ENCODE measurements at regions not wholly inside any gene's neighbourhood (a gene's known extent, or its start where the extent isn't known, plus 50 kb on each side); places are given as distances from the start of the nearest gene placed in this dataset.

DNA sequence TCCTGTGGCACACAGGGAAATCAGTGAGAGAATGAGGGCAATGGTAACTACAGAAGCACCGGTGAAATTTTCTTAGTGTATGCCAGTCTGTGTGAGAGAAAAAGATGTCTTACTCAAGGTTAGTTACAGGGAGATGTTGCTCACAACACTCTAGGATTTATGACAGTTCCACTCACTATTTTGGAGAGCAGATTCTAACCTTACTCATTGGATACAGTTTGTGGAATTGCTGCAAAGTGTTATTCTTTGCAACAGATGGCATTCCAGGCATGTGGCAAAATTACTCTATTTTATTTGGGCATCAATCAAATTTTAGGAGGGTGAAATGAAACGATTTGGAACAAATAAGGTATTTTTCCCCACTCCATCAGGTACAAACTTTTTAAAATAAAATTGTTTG is 449.1 kb downstream of the PIK3C3 start:
- CTCF ChIA-PET = no interaction called here
- intact Hi-C loops (cut with micrococcal nuclease) = no loop called here
- peaks cover 8% of the 10 kb centered on the region for H3K9me3 Mint-ChIP-seq
- H3K27me3 Mint-ChIP-seq (ENCODE audit: low read depth) = no peaks in the 10 kb centered on the region
- H3K4me3 Mint-ChIP-seq = no peak overlapping the region
- no peak for DNase-seq
- no peaks in the 10 kb centered on the region for H3K4me1 Mint-ChIP-seq (ENCODE audit: low read depth)
- no peak overlapping the region for H3K27ac Mint-ChIP-seq
- no peaks in the 10 kb centered on the region for H3K36me3 Mint-ChIP-seq (ENCODE audit: low read depth)

DNA sequence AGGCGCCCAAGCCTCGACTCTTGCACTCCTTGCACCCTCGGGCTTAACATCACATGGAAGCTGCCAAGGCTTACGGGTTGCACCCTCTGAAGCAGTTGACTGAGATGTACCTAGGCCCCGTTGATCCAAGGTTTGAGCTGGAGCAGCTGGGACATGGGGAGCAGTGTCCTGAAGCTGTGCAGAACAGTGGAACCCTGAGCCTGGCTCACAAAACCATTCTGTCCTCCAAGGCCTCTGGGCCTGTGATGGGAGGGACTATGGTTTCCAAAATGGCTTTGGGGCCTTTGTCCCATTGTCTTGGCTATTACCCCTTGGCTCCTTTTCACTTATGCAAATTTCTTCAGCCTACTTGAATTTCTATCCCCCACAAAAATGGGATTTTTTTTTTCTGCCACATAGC is 454.0 kb downstream of the PIK3C3 start:
- Mint-ChIP-seq H3K4me3 (no peak overlapping the region), H3K9me3 (peaks cover 17% of the 10 kb centered on the region), H3K4me1 (ENCODE audit: low read depth) (no peaks in the 10 kb centered on the region), H3K36me3 (ENCODE audit: low read depth) (no peaks in the 10 kb centered on the region), H3K27me3 (ENCODE audit: low read depth) (no peaks in the 10 kb centered on the region), H3K27ac (no peak overlapping the region)
- intact Hi-C loops (cut with micrococcal nuclease) = no loop called here
- CTCF ChIA-PET = no interaction called here
- no peak for DNase-seq

DNA sequence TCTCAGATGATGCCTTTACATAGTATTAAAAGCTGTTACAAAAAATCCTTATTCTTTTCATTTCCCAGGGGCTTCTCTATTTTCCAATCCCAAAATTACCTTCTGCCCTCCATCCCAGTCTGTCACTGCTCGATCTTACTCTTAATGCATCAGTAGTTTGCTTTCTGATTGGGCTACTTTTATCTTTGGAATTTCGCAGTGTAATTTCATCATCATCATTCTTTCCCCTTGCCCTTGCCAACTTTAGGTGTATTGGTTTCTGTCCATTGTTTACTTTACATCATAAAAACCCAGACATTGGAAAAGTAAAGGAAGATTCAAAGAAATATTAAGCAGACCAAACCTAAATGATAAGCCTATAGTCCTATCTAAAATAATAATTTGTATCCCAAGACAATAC is 457.2 kb downstream of the PIK3C3 start:
- peaks cover 19% of the 10 kb centered on the region for H3K9me3 Mint-ChIP-seq
- CTCF ChIA-PET = no interaction called here
- no peak for DNase-seq
- no peak overlapping the region for H3K4me3 Mint-ChIP-seq
- H3K27ac Mint-ChIP-seq = no peak overlapping the region
- intact Hi-C loops (cut with micrococcal nuclease) = no loop called here
- H3K27me3 Mint-ChIP-seq (ENCODE audit: low read depth) = no peaks in the 10 kb centered on the region
- no peaks in the 10 kb centered on the region for H3K4me1 Mint-ChIP-seq (ENCODE audit: low read depth)
- H3K36me3 Mint-ChIP-seq (ENCODE audit: low read depth) = no peaks in the 10 kb centered on the region

DNA sequence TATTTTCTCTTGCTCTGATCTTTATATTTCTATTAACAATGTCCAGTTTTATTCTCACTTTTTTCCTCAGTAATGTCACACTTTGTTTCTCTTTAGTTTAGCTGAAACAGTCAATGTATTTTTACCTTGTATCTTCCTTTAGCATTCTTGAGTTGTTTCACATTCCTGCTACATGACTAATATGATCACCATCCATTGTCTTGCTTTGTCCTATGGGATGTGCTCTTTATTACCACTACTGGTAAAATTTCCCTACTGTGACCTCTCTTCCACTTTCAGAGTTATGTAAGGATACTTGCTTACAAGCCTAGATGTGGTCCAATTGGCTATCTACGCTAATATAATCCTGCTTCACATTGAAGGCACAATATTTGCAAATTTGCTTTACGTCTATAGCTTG is 457.9 kb downstream of the PIK3C3 start:
- intact Hi-C loops (cut with micrococcal nuclease) = no loop called here
- Mint-ChIP-seq H3K4me1 (ENCODE audit: low read depth) (no peaks in the 10 kb centered on the region), H3K4me3 (no peak overlapping the region), H3K27ac (no peak overlapping the region), H3K9me3 (peaks cover 14% of the 10 kb centered on the region), H3K27me3 (ENCODE audit: low read depth) (no peaks in the 10 kb centered on the region), H3K36me3 (ENCODE audit: low read depth) (no peaks in the 10 kb centered on the region)
- DNase-seq = no peak
- CTCF ChIA-PET = no interaction called here

DNA sequence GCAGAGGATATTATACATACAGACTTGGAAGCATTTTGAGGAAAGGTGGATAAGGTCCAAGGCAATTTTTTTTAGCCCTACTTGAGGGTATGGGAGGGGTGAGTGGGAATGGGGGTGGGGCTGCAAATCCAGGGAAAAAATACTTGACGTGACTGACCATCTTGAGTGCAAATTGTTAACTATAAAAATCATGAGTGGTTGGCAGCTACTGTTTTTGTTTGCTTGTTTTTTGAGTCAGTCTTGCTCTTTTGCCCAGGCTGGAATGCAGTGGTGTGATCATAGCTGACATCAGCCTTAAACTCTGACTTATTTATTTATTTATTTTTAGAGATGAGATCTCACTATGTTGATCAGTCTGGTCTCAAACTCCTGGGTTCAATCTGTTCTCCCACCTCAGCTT is 458.8 kb downstream of the PIK3C3 start:
- Mint-ChIP-seq H3K27ac (no peak overlapping the region), H3K36me3 (ENCODE audit: low read depth) (no peaks in the 10 kb centered on the region), H3K9me3 (peaks cover 11% of the 10 kb centered on the region), H3K4me3 (no peak overlapping the region), H3K27me3 (ENCODE audit: low read depth) (no peaks in the 10 kb centered on the region), H3K4me1 (ENCODE audit: low read depth) (no peaks in the 10 kb centered on the region)
- DNase-seq = no peak
- intact Hi-C loops (cut with micrococcal nuclease) = no loop called here
- CTCF ChIA-PET = no interaction called here

DNA sequence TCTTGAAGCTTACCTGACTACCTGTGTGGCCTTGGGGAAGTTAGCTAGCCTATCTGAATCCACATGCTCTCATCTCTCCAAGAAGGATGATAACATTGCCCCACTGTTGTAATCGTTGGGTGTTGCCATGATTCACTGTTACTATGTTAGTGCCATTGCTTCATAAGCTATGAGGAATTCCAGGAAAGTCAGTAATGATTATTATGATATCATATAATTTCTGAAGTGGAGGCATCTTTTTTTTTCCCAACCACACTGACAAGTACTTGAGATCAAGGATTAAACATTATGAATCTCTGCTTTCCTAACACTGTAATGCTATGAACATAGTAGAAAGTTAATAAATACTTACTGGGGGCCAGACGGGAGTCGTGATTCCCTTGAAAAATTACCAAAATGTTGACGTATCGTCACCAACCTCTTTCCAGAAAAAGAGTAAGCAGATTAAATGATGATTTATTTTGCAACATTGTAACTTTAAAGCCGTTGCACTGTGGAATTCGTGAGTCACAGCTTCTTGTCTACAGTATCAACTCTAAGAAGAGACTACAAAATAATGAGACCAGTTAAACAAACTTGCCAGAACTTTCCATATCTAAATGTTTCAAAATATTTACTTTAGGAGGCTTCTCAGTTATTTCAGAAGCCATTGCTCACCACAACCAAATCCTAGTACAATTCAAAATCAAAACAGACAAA is 459.9 kb downstream of the PIK3C3 start:
- H3K27ac Mint-ChIP-seq = no peak overlapping the region
- H3K4me1 Mint-ChIP-seq (ENCODE audit: low read depth) = no peaks in the 10 kb centered on the region
- H3K27me3 Mint-ChIP-seq (ENCODE audit: low read depth) = no peaks in the 10 kb centered on the region
- CTCF ChIA-PET = no interaction called here
- intact Hi-C loops (cut with micrococcal nuclease) = no loop called here
- no peak overlapping the region for H3K4me3 Mint-ChIP-seq
- DNase-seq = no peak
- H3K36me3 Mint-ChIP-seq (ENCODE audit: low read depth) = no peaks in the 10 kb centered on the region
- peaks cover 3% of the 10 kb centered on the region for H3K9me3 Mint-ChIP-seq

DNA sequence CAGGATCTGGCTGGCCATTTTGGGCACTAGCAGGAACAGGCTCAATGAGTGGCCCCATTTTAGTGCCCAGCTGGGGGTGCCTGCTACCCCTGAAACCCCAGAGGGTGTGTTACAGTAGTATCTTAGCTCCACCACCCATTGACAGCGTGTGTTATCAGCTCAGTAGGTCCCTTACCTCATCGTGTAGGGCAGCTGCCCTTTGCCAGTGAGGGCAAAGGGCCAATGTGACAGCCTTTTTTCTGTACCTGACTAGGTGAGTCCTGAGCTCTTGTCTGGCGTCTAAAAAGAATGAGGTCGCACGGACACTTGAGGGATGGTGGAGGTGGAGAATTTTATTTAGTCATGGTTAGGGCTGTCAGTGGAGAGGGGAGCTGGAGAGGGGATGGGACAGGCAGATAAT is 462.2 kb downstream of the PIK3C3 start:
- H3K27me3 Mint-ChIP-seq (ENCODE audit: low read depth) = no peaks in the 10 kb centered on the region
- H3K9me3 Mint-ChIP-seq = peaks cover 3% of the 10 kb centered on the region
- no peak overlapping the region for H3K4me3 Mint-ChIP-seq
- DNase-seq = no peak
- H3K27ac Mint-ChIP-seq = no peak overlapping the region
- no peaks in the 10 kb centered on the region for H3K4me1 Mint-ChIP-seq (ENCODE audit: low read depth)
- CTCF ChIA-PET = no interaction called here
- no peaks in the 10 kb centered on the region for H3K36me3 Mint-ChIP-seq (ENCODE audit: low read depth)
- intact Hi-C loops (cut with micrococcal nuclease) = no loop called here

DNA sequence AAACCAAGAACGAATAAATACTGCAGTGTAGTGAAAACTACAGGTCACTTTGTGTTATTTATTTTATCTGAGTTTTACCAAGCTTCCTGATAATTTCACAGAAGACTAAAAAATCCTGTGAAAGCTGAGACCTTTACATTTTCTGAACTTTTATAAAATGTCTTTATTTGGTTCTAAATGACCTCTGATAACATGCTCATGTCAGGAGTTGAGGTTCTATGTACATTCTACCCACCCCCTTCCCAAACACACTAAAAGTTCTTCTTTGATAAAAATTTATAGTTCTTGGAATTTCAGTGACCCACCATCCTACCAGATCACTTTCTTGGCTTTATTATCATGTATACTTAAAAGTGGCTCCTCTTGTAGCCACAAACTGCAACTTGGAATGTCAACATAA is 463.1 kb downstream of the PIK3C3 start:
- intact Hi-C loops (cut with micrococcal nuclease) = no loop called here
- Mint-ChIP-seq H3K4me3 (no peak overlapping the region), H3K36me3 (ENCODE audit: low read depth) (no peaks in the 10 kb centered on the region), H3K9me3 (peaks cover 2% of the 10 kb centered on the region), H3K4me1 (ENCODE audit: low read depth) (no peaks in the 10 kb centered on the region), H3K27me3 (ENCODE audit: low read depth) (no peaks in the 10 kb centered on the region), H3K27ac (no peak overlapping the region)
- CTCF ChIA-PET = no interaction called here
- no peak for DNase-seq

DNA sequence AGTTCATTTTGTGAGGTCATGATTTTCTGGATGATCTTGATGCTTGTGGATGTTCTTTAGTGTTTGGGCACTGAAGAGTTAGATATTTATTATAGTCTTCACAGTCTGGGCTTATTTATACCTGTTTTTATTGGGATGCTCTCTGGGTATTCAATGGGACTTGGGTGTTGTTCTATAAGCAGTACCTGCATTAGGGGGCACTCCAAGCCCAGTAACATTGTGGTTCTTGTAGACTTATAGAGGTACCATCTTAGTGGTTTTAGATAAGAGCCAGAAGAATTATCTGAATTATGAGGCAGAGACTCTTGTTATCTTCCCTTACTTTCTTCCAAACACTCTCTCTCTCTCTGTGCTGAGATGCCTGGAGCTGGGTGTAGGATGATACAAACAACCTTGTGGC is 470.0 kb downstream of the PIK3C3 start:
- no peaks in the 10 kb centered on the region for H3K27me3 Mint-ChIP-seq (ENCODE audit: low read depth)
- DNase-seq = no peak
- H3K4me1 Mint-ChIP-seq (ENCODE audit: low read depth) = no peaks in the 10 kb centered on the region
- H3K36me3 Mint-ChIP-seq (ENCODE audit: low read depth) = no peaks in the 10 kb centered on the region
- no peaks in the 10 kb centered on the region for H3K9me3 Mint-ChIP-seq
- H3K4me3 Mint-ChIP-seq = no peak overlapping the region
- CTCF ChIA-PET = no interaction called here
- intact Hi-C loops (cut with micrococcal nuclease) = no loop called here
- H3K27ac Mint-ChIP-seq = no peak overlapping the region

DNA sequence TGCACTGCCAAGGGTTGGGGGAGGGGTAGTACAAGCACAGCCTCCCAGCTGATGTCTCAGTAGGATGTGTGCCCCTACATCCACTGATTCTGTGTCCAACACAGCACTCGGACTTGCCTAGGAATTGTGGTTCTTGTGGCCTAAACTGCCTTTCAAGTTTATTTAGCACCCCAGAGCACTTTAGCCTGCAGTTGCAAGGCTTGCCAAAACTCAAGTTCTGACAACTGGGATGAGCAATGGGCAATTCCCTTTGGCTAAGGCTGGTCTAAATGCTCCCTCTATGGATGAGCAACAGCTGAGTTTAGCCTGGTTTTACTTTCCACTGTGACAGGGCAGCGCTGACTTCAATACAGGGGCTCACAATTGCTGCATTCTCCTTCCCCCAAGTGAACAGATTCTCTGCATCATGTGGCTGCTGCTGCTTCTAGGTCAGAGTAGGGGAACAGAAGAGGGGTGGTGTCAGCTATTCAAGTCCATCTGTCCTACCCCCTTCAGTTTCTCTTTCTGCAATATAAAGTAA is 471.5 kb downstream of the PIK3C3 start:
- Mint-ChIP-seq H3K27me3 (ENCODE audit: low read depth) (no peaks in the 10 kb centered on the region), H3K27ac (no peak overlapping the region), H3K36me3 (ENCODE audit: low read depth) (no peaks in the 10 kb centered on the region), H3K4me1 (ENCODE audit: low read depth) (no peaks in the 10 kb centered on the region), H3K9me3 (no peaks in the 10 kb centered on the region), H3K4me3 (no peak overlapping the region)
- no peak for DNase-seq
- CTCF ChIA-PET = no interaction called here
- intact Hi-C loops (cut with micrococcal nuclease) = no loop called here

DNA sequence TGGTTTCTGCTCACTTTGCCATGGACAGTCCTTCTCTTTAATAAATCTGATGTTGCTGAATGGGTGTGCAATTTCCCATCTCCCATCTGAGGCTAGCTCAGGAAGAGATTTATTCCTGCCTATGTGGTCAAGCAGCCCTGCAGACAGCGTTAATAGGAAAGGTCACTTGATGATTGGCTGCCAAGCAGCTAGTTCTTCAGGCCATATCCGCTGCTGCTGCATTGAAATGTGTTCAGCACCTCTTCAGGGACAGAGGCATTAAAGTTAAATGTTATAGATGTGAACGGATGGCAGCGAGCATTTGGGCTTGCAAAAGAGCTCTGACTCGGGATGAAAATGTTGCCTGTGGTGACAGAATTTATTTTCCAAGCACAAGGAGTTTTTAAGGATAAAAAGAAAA is 474.2 kb downstream of the PIK3C3 start:
- CTCF ChIA-PET = no interaction called here
- Mint-ChIP-seq H3K27me3 (ENCODE audit: low read depth) (no peaks in the 10 kb centered on the region), H3K36me3 (ENCODE audit: low read depth) (no peaks in the 10 kb centered on the region), H3K4me1 (ENCODE audit: low read depth) (no peaks in the 10 kb centered on the region), H3K9me3 (no peaks in the 10 kb centered on the region), H3K27ac (no peak overlapping the region), H3K4me3 (no peak overlapping the region)
- no peak for DNase-seq
- intact Hi-C loops (cut with micrococcal nuclease) = no loop called here

DNA sequence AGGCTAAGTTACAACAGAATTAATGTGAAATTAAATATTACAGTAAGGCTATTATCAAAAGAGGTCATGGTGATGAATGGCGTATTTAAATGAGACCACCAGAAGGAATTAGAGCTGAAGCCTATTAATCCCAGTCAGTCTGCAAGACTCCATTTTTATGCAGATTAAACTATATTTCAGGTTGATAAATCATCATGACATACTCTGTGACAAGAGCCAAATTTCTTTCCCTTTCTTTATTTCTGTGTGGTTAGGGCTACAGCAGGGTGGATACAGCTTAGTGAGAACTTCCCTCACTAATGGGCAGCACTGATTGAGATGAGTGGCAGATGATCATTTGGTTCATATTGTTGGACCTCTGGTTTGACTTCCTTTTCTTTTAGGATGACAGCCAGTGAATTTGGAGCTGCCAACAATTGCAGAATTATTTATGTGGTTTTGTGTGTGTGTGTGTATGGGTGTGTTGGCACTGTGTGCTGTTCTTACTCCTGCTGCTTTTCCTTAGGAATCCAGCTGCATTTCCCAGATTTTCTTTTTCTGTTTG is 481.3 kb downstream of the PIK3C3 start:
- Mint-ChIP-seq H3K36me3 (ENCODE audit: low read depth) (no peaks in the 10 kb centered on the region), H3K4me1 (ENCODE audit: low read depth) (no peaks in the 10 kb centered on the region), H3K9me3 (peaks cover 5% of the 10 kb centered on the region), H3K27ac (no peak overlapping the region), H3K4me3 (no peak overlapping the region), H3K27me3 (ENCODE audit: low read depth) (no peaks in the 10 kb centered on the region)
- intact Hi-C loops (cut with micrococcal nuclease) = no loop called here
- no peak for DNase-seq
- CTCF ChIA-PET = interaction anchor here (0.7 kb wide), 1 partner anchor 17 kb away, joined by 3 read pairs; no protein-coding TSS in a partner anchor

DNA sequence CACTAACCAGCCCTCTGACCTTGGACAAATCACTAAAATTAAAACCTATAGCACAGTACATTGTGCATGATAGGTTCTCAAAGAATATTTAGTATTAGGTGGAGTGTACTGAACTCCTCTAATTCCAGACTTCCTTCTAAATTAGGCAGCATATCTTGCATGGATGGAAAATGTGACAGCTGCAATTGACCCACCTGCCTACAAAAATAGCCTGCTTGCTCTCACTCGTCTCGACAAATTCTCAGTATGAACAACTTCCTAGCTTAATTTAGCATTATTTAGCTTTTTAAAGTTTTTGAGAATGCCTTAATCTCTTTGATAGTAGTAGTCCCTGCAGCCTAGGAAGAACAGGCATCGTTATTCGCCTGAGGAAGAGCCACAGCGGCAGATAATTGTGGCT is 482.0 kb downstream of the PIK3C3 start:
- Mint-ChIP-seq H3K27ac (no peak overlapping the region), H3K4me1 (ENCODE audit: low read depth) (no peaks in the 10 kb centered on the region), H3K36me3 (ENCODE audit: low read depth) (no peaks in the 10 kb centered on the region), H3K9me3 (peaks cover 5% of the 10 kb centered on the region), H3K27me3 (ENCODE audit: low read depth) (no peaks in the 10 kb centered on the region), H3K4me3 (no peak overlapping the region)
- no peak for DNase-seq
- intact Hi-C loops (cut with micrococcal nuclease) = no loop called here
- CTCF ChIA-PET = no interaction called here

Measured in activated naive CD4-positive, alpha-beta T cell treated with anti-CD3 and anti-CD28 coated beads for 36 hours (primary cell).